K562 (cell line): ENCODE measurements at regions not wholly inside any gene's neighbourhood (a gene's known extent, or its start where the extent isn't known, plus 50 kb on each side); places are given as distances from the start of the nearest gene placed in this dataset.

Experiments
- ATF6 ChIP-seq: sonication (generic); formaldehyde crosslinking; IDR thresholded peaks from 2 replicates; pipeline ENCODE4 v1.4.0; 2020; ENCODE audit warnings: mild to moderate bottlenecking, missing genetic modification reagents
- BRF2 ChIP-seq: IDR thresholded peaks from 3 replicates; pipeline ENCODE4 v1.6.1; 2011; ENCODE audit warnings: borderline replicate concordance, mild to moderate bottlenecking; ENCODE audit not compliant: insufficient read length, insufficient read depth
- CEBPB ChIP-seq: fragments of 450-650 bp; IDR thresholded peaks from 2 replicates; pipeline ENCODE4 v1.6.1; 2016; ENCODE audit warnings: missing genetic modification characterization, missing compliant biosample characterization
- CTCF ChIP-seq, 3 experiments: IDR thresholded peaks in 2 of 3; conservative IDR thresholded peaks in 1 of 3; 2 replicates each; pipeline ENCODE4 v1.5.1; 2011 to 2012; ENCODE audit warnings: low read length in 3 of 3, mild to moderate bottlenecking in 3 of 3, control low read depth in 2 of 3, improper control_type of control experiment in 1 of 3, inconsistent platforms in 1 of 3, low read depth in 1 of 3, mixed read lengths in 1 of 3, moderate library complexity in 1 of 3; ENCODE audit not compliant: insufficient read depth in 2 of 3
- FOXM1 ChIP-seq, 2 experiments: fragments of 450-650 bp in 1 of 2; sonication (generic) in 1 of 2; formaldehyde crosslinking in 1 of 2; IDR thresholded peaks; 2 replicates each; pipeline versions ENCODE4 v1.6.1 to v1.9.0; 2017 to 2022; ENCODE audit warnings: low read depth in 2 of 2, mild to moderate bottlenecking in 2 of 2, missing genetic modification reagents in 1 of 2, moderate library complexity in 1 of 2
- GTF2F1 ChIP-seq: IDR thresholded peaks from 2 replicates; pipeline ENCODE4 v1.6.1; 2011; ENCODE audit warnings: low read depth, low read length, improper control_type of control experiment
- HDAC3 ChIP-seq: fragments of 450-650 bp; IDR thresholded peaks from 2 replicates; pipeline ENCODE4 v1.6.1; 2018; ENCODE audit warnings: borderline replicate concordance, mild to moderate bottlenecking, moderate library complexity; ENCODE audit not compliant: partially characterized antibody
- PHF8 ChIP-seq: fragments of 200-600 bp; sonication (generic); IDR thresholded peaks from 2 replicates; pipeline ENCODE4 v1.6.1; 2012; ENCODE audit warnings: mixed run types, mild to moderate bottlenecking, inconsistent platforms, low read length, moderate library complexity, borderline replicate concordance
- POLR2AphosphoS5 ChIP-seq: IDR thresholded peaks from 2 replicates; pipeline ENCODE4 v1.6.1; 2011; ENCODE audit warnings: mild to moderate bottlenecking, low read depth, low read length, moderate library complexity; ENCODE audit not compliant: control insufficient read depth, insufficient read depth
- RAD21 ChIP-seq, 2 experiments: fragments of 250-450 bp in 1 of 2; fragments of 450-650 bp in 1 of 2; sonication (Bioruptor Pico) in 1 of 2; formaldehyde crosslinking in 1 of 2; IDR thresholded peaks in 1 of 2; conservative IDR thresholded peaks in 1 of 2; 2 replicates each; pipeline versions ENCODE4 v1.4.0 to v1.8.0; 2020 to 2022; ENCODE audit warnings: mild to moderate bottlenecking in 2 of 2, moderate library complexity in 1 of 2
- ZZZ3 ChIP-seq: fragments of 450-650 bp; IDR thresholded peaks from 2 replicates; pipeline ENCODE4 v1.6.1; 2016; ENCODE audit warnings: antibody characterized with exemption, mild to moderate bottlenecking, moderate library complexity

- no peak for TF ChIP-seq HDAC3
- TF ChIP-seq CTCF (IDR thresholded peaks at IDR 0.05 in 2 of 3, conservative IDR thresholded peaks at IDR 0.05 in 1 of 3; ENCODE audit: insufficient read depth in 2 of 3, low read depth in 1 of 3, low read length in 3 of 3): no peak
- no peak for TF ChIP-seq FOXM1 (IDR thresholded peaks at IDR 0.05; ENCODE audit: low read depth)
- TF ChIP-seq FOXM1 (CRISPR knock-in tag; IDR thresholded peaks at IDR 0.05; ENCODE audit: low read depth): no peak
- no peak for TF ChIP-seq POLR2AphosphoS5
- TF ChIP-seq GTF2F1: no peak
- TF ChIP-seq RAD21 (CRISPR knock-in tag; conservative IDR thresholded peaks at IDR 0.05 in 1 of 2, IDR thresholded peaks at IDR 0.05 in 1 of 2): no peak
- no peak for TF ChIP-seq CEBPB (tag)
- TF ChIP-seq BRF2: no peak
- TF ChIP-seq PHF8: no peak
- no peak for TF ChIP-seq ATF6
- TF ChIP-seq ZZZ3: no peak
Observed at GRCh38 chr4:123545667-123546572, 149.3 kb downstream of the SPRY1 start.
